NCI-H187 (cell line): ENCODE measurements at regions not wholly inside any gene's neighbourhood (a gene's known extent, or its start where the extent isn't known, plus 50 kb on each side); places are given as distances from the start of the nearest gene placed in this dataset.
"Not testable (repeated sequence)": the region's sequence is repeated elsewhere in the genome, so short reads cannot be mapped to it uniquely, and the experiment has no call there.

ENCODE experiments used
- DNase-seq, 2 experiments: peaks; one replicate each; lab custom pipeline; 2025; lab: John Stamatoyannopoulos, UW

- not testable (repeated sequence) for DNase-seq
Measured at GRCh38 chr17:27365329-27365945, 71.5 kb downstream of the WSB1 start.

- no peak for DNase-seq
Measured at GRCh38 chr17:27366437-27366836, 72.5 kb downstream of the WSB1 start.

GRCh38 chr17:27367121-27367981 lies 73.4 kb downstream of the WSB1 start:
- no peak for DNase-seq

- DNase-seq: no peak
Measured at GRCh38 chr17:27368151-27368795, 74.4 kb downstream of the WSB1 start.

GRCh38 chr17:27368980-27369379 lies 75.1 kb downstream of the WSB1 start:
- DNase-seq: no peak

- no peak for DNase-seq
Measured at GRCh38 chr17:27370776-27371175, 76.9 kb downstream of the WSB1 start.

- DNase-seq: not testable (repeated sequence)
Measured at GRCh38 chr17:27373695-27374094, 79.8 kb downstream of the WSB1 start.

GRCh38 chr17:27376637-27377547 lies 79.4 kb upstream of the KSR1 start:
- DNase-seq: no peak

- DNase-seq: no peak
Measured at GRCh38 chr17:27378482-27379175, 77.6 kb upstream of the KSR1 start.

- DNase-seq: no peak
Measured at GRCh38 chr17:27379888-27380533, 76.2 kb upstream of the KSR1 start.

- no peak for DNase-seq
Measured at GRCh38 chr17:27380551-27380950, 75.7 kb upstream of the KSR1 start.

- peak in 1 of 2 experiments; percentile 5 for DNase-seq
Measured at GRCh38 chr17:27381007-27381501, 75.2 kb upstream of the KSR1 start.

GRCh38 chr17:27382025-27382424 lies 74.2 kb upstream of the KSR1 start:
- no peak for DNase-seq

GRCh38 chr17:27384261-27384701 lies 72.0 kb upstream of the KSR1 start:
- no peak for DNase-seq

- no peak for DNase-seq
Measured at GRCh38 chr17:27384726-27385125, 71.5 kb upstream of the KSR1 start.

GRCh38 chr17:27385626-27386025 lies 70.6 kb upstream of the KSR1 start:
- DNase-seq: no peak

- no peak for DNase-seq
Measured at GRCh38 chr17:27386206-27387075, 69.8 kb upstream of the KSR1 start.

- DNase-seq: no peak
Measured at GRCh38 chr17:27389542-27390140, 66.6 kb upstream of the KSR1 start.

- no peak for DNase-seq
Measured at GRCh38 chr17:27390540-27390939, 65.7 kb upstream of the KSR1 start.
